ENCODE measurements at regions not wholly inside any gene's neighbourhood (a gene's known extent, or its start where the extent isn't known, plus 50 kb on each side); places are given as distances from the start of the nearest gene placed in this dataset.

GRCh38 chr3:177599326-177599725, 402.0 kb upstream of the TBL1XR1 start:
- no peak for DNase-seq (ENCODE audit: low spot score)

GRCh38 chr3:177599837-177600236, 402.6 kb upstream of the TBL1XR1 start:
- DNase-seq (ENCODE audit: low spot score) = no peak

GRCh38 chr3:177600411-177600810, 403.1 kb upstream of the TBL1XR1 start:
- no peak for DNase-seq (ENCODE audit: low spot score)

GRCh38 chr3:177601152-177601551, 403.9 kb upstream of the TBL1XR1 start:
- DNase-seq (ENCODE audit: low spot score) = no peak

- peak; percentile 68 for DNase-seq (ENCODE audit: low spot score)
Measured at GRCh38 chr3:177602601-177603147, 405.4 kb upstream of the TBL1XR1 start.

- no peak for DNase-seq (ENCODE audit: low spot score)
Measured at GRCh38 chr3:177603148-177603603, 405.9 kb upstream of the TBL1XR1 start.

GRCh38 chr3:177604181-177604580, 406.9 kb upstream of the TBL1XR1 start:
- DNase-seq (ENCODE audit: low spot score) = no peak

GRCh38 chr3:177606891-177607290, 409.6 kb upstream of the TBL1XR1 start:
- no peak for DNase-seq (ENCODE audit: low spot score)

- no peak for DNase-seq (ENCODE audit: low spot score)
Measured at GRCh38 chr3:177607589-177607988, 410.3 kb upstream of the TBL1XR1 start.

GRCh38 chr3:177608443-177608842, 411.2 kb upstream of the TBL1XR1 start:
- no peak for DNase-seq (ENCODE audit: low spot score)

- DNase-seq (ENCODE audit: low spot score) = no peak
Measured at GRCh38 chr3:177609613-177610012, 412.3 kb upstream of the TBL1XR1 start.

- no peak for DNase-seq (ENCODE audit: low spot score)
Measured at GRCh38 chr3:177610262-177610661, 413.0 kb upstream of the TBL1XR1 start.

- peak; percentile 68 for DNase-seq (ENCODE audit: low spot score)
Measured at GRCh38 chr3:177610686-177611633, 413.7 kb upstream of the TBL1XR1 start.

- no peak for DNase-seq (ENCODE audit: low spot score)
Measured at GRCh38 chr3:177611752-177612334, 414.6 kb upstream of the TBL1XR1 start.

GRCh38 chr3:177613901-177614300, 416.6 kb upstream of the TBL1XR1 start:
- DNase-seq (ENCODE audit: low spot score) = no peak

- DNase-seq (ENCODE audit: low spot score) = peak; percentile 98
Measured at GRCh38 chr3:177615015-177615414, 417.7 kb upstream of the TBL1XR1 start.

- DNase-seq (ENCODE audit: low spot score) = peak; percentile 57
Measured at GRCh38 chr3:177618873-177619733, 421.8 kb upstream of the TBL1XR1 start.

GRCh38 chr3:177620073-177620472, 422.8 kb upstream of the TBL1XR1 start:
- DNase-seq (ENCODE audit: low spot score) = peak; percentile 33

- DNase-seq (ENCODE audit: low spot score) = no peak
Measured at GRCh38 chr3:177622520-177622919, 425.2 kb upstream of the TBL1XR1 start.

- no peak for DNase-seq (ENCODE audit: low spot score)
Measured at GRCh38 chr3:177622982-177623617, 425.8 kb upstream of the TBL1XR1 start.
